CD14-positive monocyte (primary cell): ENCODE measurements at regions not wholly inside any gene's neighbourhood (a gene's known extent, or its start where the extent isn't known, plus 50 kb on each side); places are given as distances from the start of the nearest gene placed in this dataset.

Experiments
- DNase-seq, 3 donors: peaks; one replicate each; pipeline ENCODE4 v3.0.0-alpha.2; 2011 to 2022
- H2AFZ ChIP-seq: 2 replicates; pipeline ENCODE4 v1.6.0; 2012; ENCODE audit warnings: mild to moderate bottlenecking, low read depth, low read length, inconsistent platforms; ENCODE audit not compliant: insufficient read depth, poor library complexity, severe bottlenecking
- H3K27ac ChIP-seq, 2 donors: 1 replicate in 1 of 2; 2 replicates in 1 of 2; pipeline ENCODE4 v1.5.1; 2012 to 2013; ENCODE audit warnings: low read length in 2 of 2, control low read depth in 1 of 2, inconsistent platforms in 1 of 2, low read depth in 1 of 2, mild to moderate bottlenecking in 1 of 2
- H3K27me3 ChIP-seq, 2 donors: one replicate each; pipeline versions ENCODE4 v1.6.0 to v1.6.1; 2011 to 2013; ENCODE audit warnings: low read length in 2 of 2; ENCODE audit not compliant: control insufficient read depth in 2 of 2, insufficient read depth in 2 of 2
- H3K36me3 ChIP-seq, 2 donors: replicated peaks in 1 of 2; 1 replicate in 1 of 2; 2 replicates in 1 of 2; pipeline versions ENCODE4 v1.5.1 to v1.6.1; 2012 to 2013; ENCODE audit warnings: low read length in 2 of 2, control low read depth in 1 of 2, inconsistent platforms in 1 of 2, mild to moderate bottlenecking in 1 of 2; ENCODE audit not compliant: insufficient read depth in 2 of 2, control insufficient read depth in 1 of 2
- H3K4me1 ChIP-seq, 2 donors: 1 replicate in 1 of 2; 2 replicates in 1 of 2; pipeline versions ENCODE4 v1.5.1 to v1.6.1; 2012 to 2013; ENCODE audit warnings: low read length in 2 of 2, control low read depth in 1 of 2, inconsistent platforms in 1 of 2, mild to moderate bottlenecking in 1 of 2, moderate library complexity in 1 of 2; ENCODE audit not compliant: insufficient read depth in 2 of 2, control insufficient read depth in 1 of 2
- H3K4me2 ChIP-seq: replicated peaks from 2 replicates; pipeline ENCODE3; 2012; ENCODE audit warnings: low read length, moderate library complexity, mild to moderate bottlenecking; ENCODE audit not compliant: poor library complexity, severe bottlenecking; ENCODE audit errors: extremely low read depth
- H3K4me3 ChIP-seq, 3 experiments: fragments of 200-600 bp in 1 of 3; sonication (generic) in 1 of 3; replicated peaks in 1 of 3; 1 replicate in 2 of 3; 2 replicates in 1 of 3; pipeline ENCODE4 v1.5.1; 2011 to 2013; ENCODE audit warnings: low read length in 3 of 3, mild to moderate bottlenecking in 3 of 3, control low read depth in 2 of 3, low read depth in 2 of 3, inconsistent platforms in 1 of 3, moderate library complexity in 1 of 3
- H3K79me2 ChIP-seq: 2 replicates; pipeline ENCODE4 v1.6.0; 2012; ENCODE audit warnings: mild to moderate bottlenecking, control low read depth, inconsistent platforms, low read length, moderate library complexity; ENCODE audit not compliant: insufficient read depth
- H3K9ac ChIP-seq: 2 replicates; pipeline ENCODE4 v1.6.0; 2017; ENCODE audit warnings: low read length, mild to moderate bottlenecking; ENCODE audit not compliant: insufficient read depth, poor library complexity, severe bottlenecking
- H3K9me3 ChIP-seq, 2 donors: replicated peaks in 1 of 2; 1 replicate in 1 of 2; 2 replicates in 1 of 2; pipeline versions ENCODE4 v1.5.1 to v1.6.1; 2012 to 2013; ENCODE audit warnings: low read length in 2 of 2, control low read depth in 1 of 2; ENCODE audit not compliant: control insufficient read depth in 1 of 2, insufficient read depth in 1 of 2
- H4K20me1 ChIP-seq: 2 replicates; pipeline ENCODE4 v1.6.0; 2012; ENCODE audit warnings: mild to moderate bottlenecking, low read length, control low read depth, moderate library complexity; ENCODE audit not compliant: insufficient read depth
- H3K27ac Mint-ChIP-seq, 7 donors: one replicate each; pipeline ENCODE4 v1.8.0; 2020; ENCODE audit warnings: mild to moderate bottlenecking in 7 of 7, mixed read lengths in 7 of 7, moderate library complexity in 6 of 7, inconsistent platforms in 2 of 7
- H3K27me3 Mint-ChIP-seq, 3 donors: one replicate each; pipeline ENCODE4 v1.8.0; 2021 to 2022; ENCODE audit warnings: low read depth in 3 of 3, mild to moderate bottlenecking in 3 of 3, mixed read lengths in 3 of 3, moderate library complexity in 3 of 3, inconsistent platforms in 1 of 3
- H3K36me3 Mint-ChIP-seq, 2 donors: one replicate each; pipeline ENCODE4 v1.8.0; 2020; ENCODE audit warnings: mixed read lengths in 2 of 2, inconsistent platforms in 1 of 2, mild to moderate bottlenecking in 1 of 2
- H3K4me1 Mint-ChIP-seq: one replicate; pipeline ENCODE4 v1.8.0; 2020; ENCODE audit warnings: mild to moderate bottlenecking, mixed read lengths
- H3K4me3 Mint-ChIP-seq, 2 donors: one replicate each; pipeline ENCODE4 v1.8.0; 2020; ENCODE audit warnings: mild to moderate bottlenecking in 2 of 2, mixed read lengths in 2 of 2, moderate library complexity in 1 of 2
- H3K9me3 Mint-ChIP-seq, 7 donors: one replicate each; pipeline ENCODE4 v1.8.0; 2020 to 2022; ENCODE audit warnings: mixed read lengths in 7 of 7, mild to moderate bottlenecking in 6 of 7, moderate library complexity in 6 of 7, inconsistent platforms in 2 of 7
- WGBS: methylation state at CpG from one replicate; pipeline ENCODE4 v1.1.5; 2013; ENCODE audit warnings: missing lambda C conversion rate; ENCODE audit not compliant: insufficient coverage; 5-methylcytosine and 5-hydroxymethylcytosine counted together
- intact Hi-C, 2 donors: fragments of 100-400 bp; cut with micrococcal nuclease; formaldehyde crosslinking; loops; one replicate each; pipeline versions ENCODE4 v1.15.0 to v1.15.1; 2023
- TF ChIP-seq, protein P1 (sequence below): fragments of 200-600 bp; IDR thresholded peaks from one replicate; pipeline ENCODE4 v1.8.0; 2022; ENCODE audit warnings: antibody characterized with exemption, mild to moderate bottlenecking

DNA sequence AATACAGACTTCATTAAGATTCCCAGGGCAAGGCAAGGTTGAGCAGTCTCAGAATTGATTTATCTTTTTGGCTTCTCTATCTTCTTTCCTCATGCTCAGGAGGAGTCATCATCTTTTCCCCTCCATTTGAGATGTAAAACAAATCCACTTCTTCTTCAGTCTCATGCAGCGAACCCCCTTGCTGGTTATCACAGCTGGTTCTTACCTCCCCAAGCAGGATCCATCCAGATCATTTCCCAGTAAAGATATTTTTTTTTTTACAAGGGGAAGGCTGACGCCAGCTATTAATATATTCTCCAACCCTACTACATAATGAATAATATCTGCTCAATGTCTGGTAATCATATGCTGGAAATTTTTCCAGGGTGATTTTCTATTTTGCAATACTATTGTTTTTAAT lies 508.9 kb upstream of the NOX3 start:
- no CpG with 5 or more reads among the region's 2 CpGs for WGBS
- Mint-ChIP-seq H3K9me3 (peaks cover 5 to 14% (median 11%) of the 10 kb centered on the region in 7 donors), H3K4me3 (no peak overlapping the region), H3K27me3 (no peaks in the 10 kb centered on the region), H3K36me3 (no peaks in the 10 kb centered on the region), H3K4me1 (no peaks in the 10 kb centered on the region), H3K27ac (no peak overlapping the region)
- H3K27me3 ChIP-seq: no peaks in the 10 kb centered on the region
- no peak overlapping the region for H3K4me3 ChIP-seq
- H3K9ac ChIP-seq: no peak overlapping the region
- no peak overlapping the region for H3K4me2 ChIP-seq
- H3K4me1 ChIP-seq: no peaks in the 10 kb centered on the region
- no peak overlapping the region for H2AFZ ChIP-seq
- TF ChIP-seq, protein P1, sequence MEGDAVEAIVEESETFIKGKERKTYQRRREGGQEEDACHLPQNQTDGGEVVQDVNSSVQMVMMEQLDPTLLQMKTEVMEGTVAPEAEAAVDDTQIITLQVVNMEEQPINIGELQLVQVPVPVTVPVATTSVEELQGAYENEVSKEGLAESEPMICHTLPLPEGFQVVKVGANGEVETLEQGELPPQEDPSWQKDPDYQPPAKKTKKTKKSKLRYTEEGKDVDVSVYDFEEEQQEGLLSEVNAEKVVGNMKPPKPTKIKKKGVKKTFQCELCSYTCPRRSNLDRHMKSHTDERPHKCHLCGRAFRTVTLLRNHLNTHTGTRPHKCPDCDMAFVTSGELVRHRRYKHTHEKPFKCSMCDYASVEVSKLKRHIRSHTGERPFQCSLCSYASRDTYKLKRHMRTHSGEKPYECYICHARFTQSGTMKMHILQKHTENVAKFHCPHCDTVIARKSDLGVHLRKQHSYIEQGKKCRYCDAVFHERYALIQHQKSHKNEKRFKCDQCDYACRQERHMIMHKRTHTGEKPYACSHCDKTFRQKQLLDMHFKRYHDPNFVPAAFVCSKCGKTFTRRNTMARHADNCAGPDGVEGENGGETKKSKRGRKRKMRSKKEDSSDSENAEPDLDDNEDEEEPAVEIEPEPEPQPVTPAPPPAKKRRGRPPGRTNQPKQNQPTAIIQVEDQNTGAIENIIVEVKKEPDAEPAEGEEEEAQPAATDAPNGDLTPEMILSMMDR: no peak
- H3K36me3 ChIP-seq: no peaks in the 10 kb centered on the region
- intact Hi-C loops: no loop called here
- no peaks in the 10 kb centered on the region for H3K79me2 ChIP-seq
- H3K27ac ChIP-seq: no peak overlapping the region
- peaks cover 0 to 14% of the 10 kb centered on the region in 2 donors for H3K9me3 ChIP-seq
- DNase-seq: no peak
- no peaks in the 10 kb centered on the region for H4K20me1 ChIP-seq

DNA sequence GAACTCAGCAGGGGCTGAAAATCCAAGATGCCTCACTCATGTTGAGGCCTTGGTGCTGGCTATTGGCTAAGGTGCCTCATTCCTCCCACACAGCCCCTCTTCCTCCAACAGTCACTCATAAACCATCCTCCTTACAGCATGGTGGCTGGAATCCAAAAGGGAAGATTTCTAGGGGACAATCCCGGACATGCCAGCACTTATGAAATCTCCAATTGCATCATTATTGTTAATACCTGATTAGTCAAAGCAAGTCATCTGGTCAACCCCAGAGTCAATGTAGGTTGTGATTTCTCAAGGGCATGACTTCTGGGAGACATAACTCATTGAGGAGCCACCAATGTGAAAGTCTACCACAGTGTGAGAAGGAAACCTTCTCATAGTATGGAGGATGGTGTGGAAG lies 506.6 kb upstream of the NOX3 start:
- Histone ChIP-seq H3K4me2 (no peak overlapping the region), H3K36me3 (no peaks in the 10 kb centered on the region), H3K79me2 (no peaks in the 10 kb centered on the region), H3K27ac (no peak overlapping the region), H3K9ac (no peak overlapping the region), H3K4me3 (no peak overlapping the region), H4K20me1 (no peaks in the 10 kb centered on the region), H3K27me3 (no peaks in the 10 kb centered on the region), H2AFZ (no peak overlapping the region), H3K9me3 (peaks cover 0 to 7% of the 10 kb centered on the region in 2 donors), H3K4me1 (no peaks in the 10 kb centered on the region)
- no peak overlapping the region for H3K27ac Mint-ChIP-seq
- TF ChIP-seq, protein P1: no peak
- no peaks in the 10 kb centered on the region for H3K4me1 Mint-ChIP-seq
- no peak overlapping the region for H3K4me3 Mint-ChIP-seq
- H3K36me3 Mint-ChIP-seq: no peaks in the 10 kb centered on the region
- H3K27me3 Mint-ChIP-seq: no peaks in the 10 kb centered on the region
- peaks cover 2 to 17% (median 8%) of the 10 kb centered on the region in 7 donors for H3K9me3 Mint-ChIP-seq
- no peak for DNase-seq
- intact Hi-C loops: no loop called here
- WGBS: no CpG with 5 or more reads among the region's 1 CpG
